ENCODE measurements at regions not wholly inside any gene's neighbourhood (a gene's known extent, or its start where the extent isn't known, plus 50 kb on each side); places are given as distances from the start of the nearest gene placed in this dataset.

- intact Hi-C loops (cut with DNase I, micrococcal nuclease), result no loop called here
- DNase-seq (peak; percentile 59 to 69 (median 65)), ATAC-seq (peak; percentile 92)
Measured at GRCh38 chr16:73204359-73205152, 156.6 kb upstream of the ZFHX3 start.

GRCh38 chr16:73202161-73202729 lies 154.3 kb upstream of the ZFHX3 start:
- peak; percentile 64 to 86 (median 64) for DNase-seq
- no peak for TF ChIP-seq CTCF (IDR thresholded peaks at IDR 0.05)
- peaks cover 22% of the 10 kb centered on the region for H3K4me1 ChIP-seq (ENCODE audit: low read depth)
- peak; percentile 83 for ATAC-seq
- intact Hi-C loops (cut with DNase I, micrococcal nuclease), result no loop called here
- no peak overlapping the region for H3K4me3 ChIP-seq
- no peaks in the 10 kb centered on the region for H3K36me3 ChIP-seq (ENCODE audit: low read depth)
- no peaks in the 10 kb centered on the region for H3K9me3 ChIP-seq

More at GRCh38 chr16:73204359-73205152, 156.6 kb upstream of the ZFHX3 start:
- TF ChIP-seq CTCF (IDR thresholded peaks at IDR 0.05), result no peak
- no peak overlapping the region for H3K4me3 ChIP-seq
- H3K36me3 ChIP-seq (ENCODE audit: low read depth), result no peaks in the 10 kb centered on the region
- no peaks in the 10 kb centered on the region for H3K9me3 ChIP-seq
- H3K4me1 ChIP-seq (ENCODE audit: low read depth), result peaks cover 20% of the 10 kb centered on the region

- no peaks in the 10 kb centered on the region for H3K36me3 ChIP-seq (ENCODE audit: low read depth)
- no peak overlapping the region for H3K4me3 ChIP-seq
- H3K4me1 ChIP-seq (ENCODE audit: low read depth), result peaks cover 22% of the 10 kb centered on the region
- intact Hi-C loops (cut with DNase I, micrococcal nuclease), result loop anchor here in 1 of 2 donors (5.0 kb wide), 1 partner anchor 367 kb away; no protein-coding TSS in a partner anchor
- no peak for ATAC-seq
- no peaks in the 10 kb centered on the region for H3K9me3 ChIP-seq
- DNase-seq, result no peak
- no peak for TF ChIP-seq CTCF (IDR thresholded peaks at IDR 0.05)
Measured at GRCh38 chr16:73199214-73199613, 151.3 kb upstream of the ZFHX3 start.

DNA sequence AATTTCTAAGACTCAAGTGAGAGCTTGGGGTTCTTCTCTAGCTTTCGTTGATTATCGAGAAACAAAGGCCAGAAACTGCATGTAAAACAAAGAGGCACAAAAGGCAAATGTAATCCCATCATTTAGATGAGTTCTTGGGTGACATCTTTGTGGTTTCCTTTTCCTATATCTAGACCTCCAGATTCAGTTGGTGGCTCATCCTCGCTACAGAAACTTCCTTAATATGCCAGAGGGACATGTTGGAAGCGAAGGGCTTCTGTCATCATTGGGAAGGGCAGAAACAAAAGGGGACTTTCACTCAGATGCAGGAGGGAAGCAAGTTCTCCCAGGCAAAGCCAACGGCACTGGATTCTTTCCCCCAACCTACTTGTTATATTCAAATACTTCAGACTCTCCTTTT lies 150.6 kb upstream of the ZFHX3 start:
- ATAC-seq (no peak), DNase-seq (no peak)
- H3K4me3 ChIP-seq, result no peak overlapping the region
- no peaks in the 10 kb centered on the region for H3K36me3 ChIP-seq (ENCODE audit: low read depth)
- intact Hi-C loops (cut with DNase I, micrococcal nuclease), result loop anchor here in 1 of 2 donors (5.0 kb wide), 1 partner anchor 366 kb away; no protein-coding TSS in a partner anchor
- H3K4me1 ChIP-seq (ENCODE audit: low read depth), result peaks cover 14% of the 10 kb centered on the region
- TF ChIP-seq CTCF (IDR thresholded peaks at IDR 0.05), result no peak
- H3K9me3 ChIP-seq, result no peaks in the 10 kb centered on the region

DNA sequence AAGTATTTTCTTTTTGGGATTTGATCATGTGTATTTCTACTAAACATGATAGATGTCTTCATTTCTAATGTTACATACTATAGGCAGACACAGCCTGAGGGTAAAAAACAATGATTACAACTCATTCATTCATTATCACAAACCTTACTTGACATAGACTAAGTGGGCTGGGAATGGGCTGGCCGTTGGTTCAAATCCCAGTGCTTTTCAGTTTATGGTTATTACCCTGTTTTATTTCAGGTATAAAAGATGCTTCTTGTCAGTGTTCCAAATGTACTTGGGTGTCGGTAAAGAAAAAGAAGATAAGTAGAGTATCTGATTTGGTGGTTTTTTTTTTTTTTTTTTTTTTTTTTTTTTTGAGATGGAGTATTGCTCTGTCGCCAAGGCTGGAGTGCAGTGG lies 149.7 kb upstream of the ZFHX3 start:
- ATAC-seq (peak; percentile 70), DNase-seq (peak in 2 of 3 donors; percentile 49 to 63)
- Histone ChIP-seq H3K9me3 (no peaks in the 10 kb centered on the region), H3K4me3 (no peak overlapping the region), H3K4me1 (ENCODE audit: low read depth) (peaks cover 6% of the 10 kb centered on the region), H3K36me3 (ENCODE audit: low read depth) (no peaks in the 10 kb centered on the region)
- intact Hi-C loops (cut with DNase I, micrococcal nuclease), result loop anchor here in 1 of 2 donors (5.0 kb wide), 1 partner anchor 365 kb away; no protein-coding TSS in a partner anchor
- TF ChIP-seq CTCF (IDR thresholded peaks at IDR 0.05), result no peak
